ENCODE measurements at regions not wholly inside any gene's neighbourhood (a gene's known extent, or its start where the extent isn't known, plus 50 kb on each side); places are given as distances from the start of the nearest gene placed in this dataset.
"Not testable (repeated sequence)": the region's sequence is repeated elsewhere in the genome, so short reads cannot be mapped to it uniquely, and the experiment has no call there.

DNA sequence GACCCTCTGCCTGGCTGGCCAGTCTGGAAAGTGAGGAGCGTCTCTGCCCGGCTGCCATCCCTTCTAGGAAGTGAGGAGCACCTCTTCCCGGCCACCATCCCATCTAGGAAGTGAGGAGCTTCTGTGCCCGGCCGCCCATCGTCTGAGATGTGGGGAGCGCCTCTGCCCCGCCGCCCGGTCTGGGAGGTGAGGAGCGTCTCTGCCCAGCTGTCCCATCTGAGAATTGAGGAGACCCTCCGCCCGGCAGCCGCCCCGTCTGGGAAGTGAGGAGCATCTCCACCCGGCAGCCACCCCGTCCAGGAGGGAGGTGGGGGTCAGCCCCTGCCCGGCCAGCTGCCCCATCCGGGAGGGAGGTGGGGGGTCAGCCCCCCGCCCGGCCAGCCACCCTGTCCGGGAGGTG is 500.3 kb downstream of the ZNF33B start:
- TF ChIP-seq ZC3H10 (CRISPR knock-in tag; IDR thresholded peaks at IDR 0.05); GLIS3 (CRISPR knock-in tag; IDR thresholded peaks at IDR 0.05); ZNF70 (CRISPR knock-in tag; IDR thresholded peaks at IDR 0.05); ARNTL (CRISPR knock-in tag; IDR thresholded peaks at IDR 0.05; ENCODE audit: borderline replicate concordance, low read depth); ZFP30 (CRISPR knock-in tag; IDR thresholded peaks at IDR 0.05); ZFP3 (CRISPR knock-in tag; IDR thresholded peaks at IDR 0.05); CSDC2 (CRISPR knock-in tag; IDR thresholded peaks at IDR 0.05); RARB (CRISPR knock-in tag; IDR thresholded peaks at IDR 0.05); ESRRG (CRISPR knock-in tag; IDR thresholded peaks at IDR 0.05); ISL1 (CRISPR knock-in tag; IDR thresholded peaks at IDR 0.05): not testable (repeated sequence)
- TF ChIP-seq, protein P1, sequence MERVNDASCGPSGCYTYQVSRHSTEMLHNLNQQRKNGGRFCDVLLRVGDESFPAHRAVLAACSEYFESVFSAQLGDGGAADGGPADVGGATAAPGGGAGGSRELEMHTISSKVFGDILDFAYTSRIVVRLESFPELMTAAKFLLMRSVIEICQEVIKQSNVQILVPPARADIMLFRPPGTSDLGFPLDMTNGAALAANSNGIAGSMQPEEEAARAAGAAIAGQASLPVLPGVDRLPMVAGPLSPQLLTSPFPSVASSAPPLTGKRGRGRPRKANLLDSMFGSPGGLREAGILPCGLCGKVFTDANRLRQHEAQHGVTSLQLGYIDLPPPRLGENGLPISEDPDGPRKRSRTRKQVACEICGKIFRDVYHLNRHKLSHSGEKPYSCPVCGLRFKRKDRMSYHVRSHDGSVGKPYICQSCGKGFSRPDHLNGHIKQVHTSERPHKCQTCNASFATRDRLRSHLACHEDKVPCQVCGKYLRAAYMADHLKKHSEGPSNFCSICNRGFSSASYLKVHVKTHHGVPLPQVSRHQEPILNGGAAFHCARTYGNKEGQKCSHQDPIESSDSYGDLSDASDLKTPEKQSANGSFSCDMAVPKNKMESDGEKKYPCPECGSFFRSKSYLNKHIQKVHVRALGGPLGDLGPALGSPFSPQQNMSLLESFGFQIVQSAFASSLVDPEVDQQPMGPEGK (CRISPR knock-in tag; IDR thresholded peaks at IDR 0.05; ENCODE audit: borderline replicate concordance) = not testable (repeated sequence)
- TF ChIP-seq, protein P2, sequence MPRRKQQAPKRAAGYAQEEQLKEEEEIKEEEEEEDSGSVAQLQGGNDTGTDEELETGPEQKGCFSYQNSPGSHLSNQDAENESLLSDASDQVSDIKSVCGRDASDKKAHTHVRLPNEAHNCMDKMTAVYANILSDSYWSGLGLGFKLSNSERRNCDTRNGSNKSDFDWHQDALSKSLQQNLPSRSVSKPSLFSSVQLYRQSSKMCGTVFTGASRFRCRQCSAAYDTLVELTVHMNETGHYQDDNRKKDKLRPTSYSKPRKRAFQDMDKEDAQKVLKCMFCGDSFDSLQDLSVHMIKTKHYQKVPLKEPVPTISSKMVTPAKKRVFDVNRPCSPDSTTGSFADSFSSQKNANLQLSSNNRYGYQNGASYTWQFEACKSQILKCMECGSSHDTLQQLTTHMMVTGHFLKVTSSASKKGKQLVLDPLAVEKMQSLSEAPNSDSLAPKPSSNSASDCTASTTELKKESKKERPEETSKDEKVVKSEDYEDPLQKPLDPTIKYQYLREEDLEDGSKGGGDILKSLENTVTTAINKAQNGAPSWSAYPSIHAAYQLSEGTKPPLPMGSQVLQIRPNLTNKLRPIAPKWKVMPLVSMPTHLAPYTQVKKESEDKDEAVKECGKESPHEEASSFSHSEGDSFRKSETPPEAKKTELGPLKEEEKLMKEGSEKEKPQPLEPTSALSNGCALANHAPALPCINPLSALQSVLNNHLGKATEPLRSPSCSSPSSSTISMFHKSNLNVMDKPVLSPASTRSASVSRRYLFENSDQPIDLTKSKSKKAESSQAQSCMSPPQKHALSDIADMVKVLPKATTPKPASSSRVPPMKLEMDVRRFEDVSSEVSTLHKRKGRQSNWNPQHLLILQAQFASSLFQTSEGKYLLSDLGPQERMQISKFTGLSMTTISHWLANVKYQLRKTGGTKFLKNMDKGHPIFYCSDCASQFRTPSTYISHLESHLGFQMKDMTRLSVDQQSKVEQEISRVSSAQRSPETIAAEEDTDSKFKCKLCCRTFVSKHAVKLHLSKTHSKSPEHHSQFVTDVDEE (CRISPR knock-in tag; IDR thresholded peaks at IDR 0.05) = not testable (repeated sequence)
- TF ChIP-seq, protein P3, sequence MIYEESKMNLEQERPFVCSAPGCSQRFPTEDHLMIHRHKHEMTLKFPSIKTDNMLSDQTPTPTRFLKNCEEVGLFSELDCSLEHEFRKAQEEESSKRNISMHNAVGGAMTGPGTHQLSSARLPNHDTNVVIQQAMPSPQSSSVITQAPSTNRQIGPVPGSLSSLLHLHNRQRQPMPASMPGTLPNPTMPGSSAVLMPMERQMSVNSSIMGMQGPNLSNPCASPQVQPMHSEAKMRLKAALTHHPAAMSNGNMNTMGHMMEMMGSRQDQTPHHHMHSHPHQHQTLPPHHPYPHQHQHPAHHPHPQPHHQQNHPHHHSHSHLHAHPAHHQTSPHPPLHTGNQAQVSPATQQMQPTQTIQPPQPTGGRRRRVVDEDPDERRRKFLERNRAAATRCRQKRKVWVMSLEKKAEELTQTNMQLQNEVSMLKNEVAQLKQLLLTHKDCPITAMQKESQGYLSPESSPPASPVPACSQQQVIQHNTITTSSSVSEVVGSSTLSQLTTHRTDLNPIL (CRISPR knock-in tag; IDR thresholded peaks at IDR 0.05; ENCODE audit: low read depth) = not testable (repeated sequence)
